CD4-positive, alpha-beta memory T cell (primary cell): ENCODE measurements at regions not wholly inside any gene's neighbourhood (a gene's known extent, or its start where the extent isn't known, plus 50 kb on each side); places are given as distances from the start of the nearest gene placed in this dataset.

Experiments used
- CTCF ChIA-PET: fragments of 350-600 bp; sonication (Branson Sonifier 250); formaldehyde crosslinking; loops from one replicate; lab custom pipeline; 2021; ENCODE audit warnings: inconsistent platforms; ENCODE audit not compliant: partially characterized antibody; lab: Charles Lee
- POLR2A ChIA-PET: fragments of 350-600 bp; sonication (Branson Sonifier 250); formaldehyde crosslinking; loops from one replicate; lab custom pipeline; 2021; ENCODE audit not compliant: partially characterized antibody; lab: Charles Lee
- DNase-seq, 5 donors: peaks; one replicate each; pipeline versions ENCODE4 v3.0.0 to v3.0.0-alpha.2; 2020 to 2022; ENCODE audit warnings: mixed read lengths in 1 of 5
- H3K27ac ChIP-seq: one replicate; pipeline ENCODE4 v1.7.0; 2013; ENCODE audit warnings: low read depth, low read length
- H3K27me3 ChIP-seq: 2 replicates; pipeline ENCODE4 v1.7.0; 2013; ENCODE audit warnings: mild to moderate bottlenecking, low read length, moderate library complexity; ENCODE audit not compliant: insufficient read depth
- H3K36me3 ChIP-seq: 2 replicates; pipeline ENCODE4 v1.7.0; 2013; ENCODE audit warnings: mild to moderate bottlenecking, low read length, moderate library complexity; ENCODE audit not compliant: insufficient read depth
- H3K4me1 ChIP-seq: 2 replicates; pipeline ENCODE4 v1.7.0; 2013; ENCODE audit warnings: mild to moderate bottlenecking, low read length, moderate library complexity; ENCODE audit not compliant: insufficient read depth
- H3K4me3 ChIP-seq, 2 donors: one replicate each; pipeline ENCODE4 v1.7.0; 2013; ENCODE audit warnings: low read length in 2 of 2, mild to moderate bottlenecking in 1 of 2
- H3K9me3 ChIP-seq, 2 donors: one replicate each; pipeline ENCODE4 v1.7.0; 2013; ENCODE audit warnings: low read length in 2 of 2, control low read depth in 1 of 2; ENCODE audit not compliant: control insufficient read depth in 1 of 2
- H3K27ac Mint-ChIP-seq, 7 donors: one replicate each; pipeline ENCODE4 v1.8.0; 2020 to 2021; ENCODE audit warnings: mixed read lengths in 7 of 7, mild to moderate bottlenecking in 6 of 7, inconsistent platforms in 3 of 7, moderate library complexity in 3 of 7
- H3K27me3 Mint-ChIP-seq, 2 donors: one replicate each; pipeline ENCODE4 v1.8.0; 2020 to 2021; ENCODE audit warnings: mixed read lengths in 2 of 2
- H3K36me3 Mint-ChIP-seq, 2 donors: one replicate each; pipeline ENCODE4 v1.8.0; 2020 to 2021; ENCODE audit warnings: mixed read lengths in 2 of 2, inconsistent platforms in 1 of 2, mild to moderate bottlenecking in 1 of 2
- H3K4me1 Mint-ChIP-seq, 4 donors: one replicate each; pipeline ENCODE4 v1.8.0; 2020 to 2021; ENCODE audit warnings: mixed read lengths in 4 of 4, mild to moderate bottlenecking in 1 of 4
- H3K4me3 Mint-ChIP-seq, 8 donors: one replicate each; pipeline ENCODE4 v1.8.0; 2020 to 2021; ENCODE audit warnings: mixed read lengths in 8 of 8, mild to moderate bottlenecking in 7 of 8, moderate library complexity in 6 of 8, inconsistent platforms in 3 of 8
- H3K9me3 Mint-ChIP-seq, 8 donors: one replicate each; pipeline ENCODE4 v1.8.0; 2020 to 2021; ENCODE audit warnings: mixed read lengths in 8 of 8, mild to moderate bottlenecking in 5 of 8, inconsistent platforms in 3 of 8, moderate library complexity in 1 of 8
- intact Hi-C: fragments of 100-400 bp; cut with micrococcal nuclease; formaldehyde crosslinking; loops from one replicate; pipeline ENCODE4 v1.15.1; 2023

DNA sequence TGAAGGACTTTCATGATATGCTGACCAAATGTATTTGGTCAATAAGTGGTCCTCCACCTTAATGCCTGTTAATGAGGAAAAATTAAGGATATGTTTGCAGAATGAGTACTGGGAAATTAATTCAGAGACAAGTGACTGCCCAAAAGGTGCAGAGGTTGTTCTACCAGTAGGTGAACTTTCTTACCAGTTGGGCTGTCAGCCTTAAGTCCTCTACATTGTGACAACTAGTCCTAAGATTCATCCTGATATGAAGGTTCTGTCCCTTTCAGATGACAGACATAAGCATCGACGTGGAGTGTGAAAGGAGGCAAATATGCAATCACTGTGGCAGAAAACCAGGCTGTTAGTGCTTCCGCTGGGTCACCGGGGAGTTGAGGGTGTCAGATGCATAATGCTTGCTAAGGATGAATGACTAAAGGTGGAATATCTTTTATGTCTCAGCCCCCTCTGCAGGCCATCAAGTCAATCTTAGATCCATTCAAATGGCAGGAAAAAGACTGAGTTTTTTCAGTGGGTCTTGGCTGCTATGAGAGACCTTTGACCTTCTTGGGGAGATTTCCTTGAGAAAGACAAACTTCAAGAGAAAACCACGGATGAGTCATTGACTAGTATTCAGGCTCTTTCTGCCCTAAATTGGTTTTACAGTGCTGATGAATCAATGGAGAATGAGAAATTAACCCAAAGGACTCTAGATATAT, 226.0 kb downstream of the TPBG start:
- Histone ChIP-seq H3K4me3 (no peak overlapping the region), H3K27me3 (no peaks in the 10 kb centered on the region), H3K9me3 (no peaks in the 10 kb centered on the region), H3K27ac (no peak overlapping the region), H3K4me1 (no peaks in the 10 kb centered on the region), H3K36me3 (no peaks in the 10 kb centered on the region)
- peak in 2 of 5 donors; percentile 7 to 9 for DNase-seq
- H3K27ac Mint-ChIP-seq: no peak overlapping the region
- POLR2A ChIA-PET: no interaction called here
- intact Hi-C loops: loop anchor here (2.0 kb wide), 1 partner anchor 319 kb away; no protein-coding TSS in a partner anchor
- H3K4me1 Mint-ChIP-seq: peaks cover 0 to 5% (median 0%) of the 10 kb centered on the region in 4 donors
- no peaks in the 10 kb centered on the region for H3K36me3 Mint-ChIP-seq
- CTCF ChIA-PET: no interaction called here
- H3K4me3 Mint-ChIP-seq: no peak overlapping the region
- H3K9me3 Mint-ChIP-seq: no peaks in the 10 kb centered on the region
- peaks cover 0 to 2% of the 10 kb centered on the region in 2 donors for H3K27me3 Mint-ChIP-seq

DNA sequence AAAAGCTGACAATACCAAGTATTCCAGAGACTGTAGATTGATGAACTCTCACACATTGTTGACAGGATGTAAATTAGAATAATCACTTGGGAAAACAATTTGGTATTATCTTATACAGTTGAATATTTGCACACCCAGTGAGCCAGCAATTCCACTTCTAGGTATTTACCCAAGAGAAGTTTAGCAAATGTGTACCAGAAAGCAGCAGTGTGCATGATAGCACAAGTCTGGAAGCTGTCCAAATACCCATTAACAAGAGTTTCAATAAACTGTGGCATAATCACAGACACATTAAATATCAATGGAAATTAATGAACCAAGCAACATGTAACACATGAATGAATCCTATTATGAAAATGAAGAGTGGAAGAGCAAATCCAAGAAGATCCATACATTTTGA, 233.6 kb downstream of the TPBG start:
- Mint-ChIP-seq H3K4me1 (no peaks in the 10 kb centered on the region), H3K9me3 (no peaks in the 10 kb centered on the region), H3K27ac (no peak overlapping the region), H3K4me3 (no peak overlapping the region), H3K36me3 (no peaks in the 10 kb centered on the region), H3K27me3 (peaks cover 0 to 7% of the 10 kb centered on the region in 2 donors)
- Histone ChIP-seq H3K27ac (no peak overlapping the region), H3K4me1 (no peaks in the 10 kb centered on the region), H3K27me3 (no peaks in the 10 kb centered on the region), H3K9me3 (no peaks in the 10 kb centered on the region), H3K36me3 (no peaks in the 10 kb centered on the region), H3K4me3 (no peak overlapping the region)
- ChIA-PET CTCF (no interaction called here), POLR2A (no interaction called here)
- intact Hi-C loops: no loop called here
- no peak for DNase-seq

DNA sequence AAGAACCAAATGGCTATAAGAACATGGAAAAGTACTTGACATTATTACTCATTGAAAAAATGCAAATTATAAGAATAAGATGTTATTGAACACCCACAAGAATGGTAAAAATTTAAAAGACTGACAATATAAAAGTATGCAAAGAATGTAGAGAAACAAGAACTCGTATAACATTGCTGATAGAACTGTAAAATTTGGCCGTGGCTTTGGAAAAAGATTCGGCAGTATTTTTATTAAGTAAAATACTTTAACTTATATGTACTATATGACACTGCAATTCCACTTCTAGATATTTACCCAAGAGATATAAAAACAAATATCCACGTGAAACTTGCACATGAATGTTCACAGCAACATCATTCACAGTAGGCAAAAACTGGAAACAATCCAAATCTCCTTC, 239.2 kb downstream of the TPBG start:
- Mint-ChIP-seq H3K4me3 (no peak overlapping the region), H3K36me3 (no peaks in the 10 kb centered on the region), H3K27me3 (peaks cover 0 to 8% of the 10 kb centered on the region in 2 donors), H3K9me3 (no peaks in the 10 kb centered on the region), H3K4me1 (no peaks in the 10 kb centered on the region), H3K27ac (no peak overlapping the region)
- no peak overlapping the region for H3K27ac ChIP-seq
- ChIA-PET CTCF (no interaction called here), POLR2A (no interaction called here)
- H3K4me3 ChIP-seq: no peak overlapping the region
- H3K27me3 ChIP-seq: no peaks in the 10 kb centered on the region
- H3K4me1 ChIP-seq: no peaks in the 10 kb centered on the region
- no peaks in the 10 kb centered on the region for H3K36me3 ChIP-seq
- H3K9me3 ChIP-seq: no peaks in the 10 kb centered on the region
- intact Hi-C loops: no loop called here
- DNase-seq: no peak

DNA sequence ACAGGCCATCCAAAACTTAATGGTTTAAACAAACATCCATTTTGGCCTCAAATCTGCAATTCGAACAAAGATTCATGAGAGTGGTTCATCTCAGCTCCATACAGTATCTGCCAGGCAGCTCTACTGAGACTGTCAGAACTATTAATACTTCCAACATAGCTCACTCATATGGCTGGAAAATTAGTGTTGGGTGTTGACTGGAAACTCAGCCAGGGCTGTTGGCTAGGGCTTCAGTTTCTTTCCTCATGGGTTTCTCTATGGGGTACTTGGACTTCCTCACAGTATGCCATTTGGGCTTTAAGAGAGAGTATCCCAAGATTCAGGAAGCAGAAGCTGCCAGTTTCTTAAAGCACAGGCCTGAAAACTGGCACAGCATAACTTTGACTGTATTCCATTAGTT, 240.3 kb downstream of the TPBG start:
- H3K36me3 Mint-ChIP-seq: no peaks in the 10 kb centered on the region
- H3K27me3 Mint-ChIP-seq: peaks cover 0 to 8% of the 10 kb centered on the region in 2 donors
- CTCF ChIA-PET: no interaction called here
- no peak for DNase-seq
- H3K36me3 ChIP-seq: no peaks in the 10 kb centered on the region
- H3K4me1 ChIP-seq: no peaks in the 10 kb centered on the region
- POLR2A ChIA-PET: no interaction called here
- no peaks in the 10 kb centered on the region for H3K9me3 Mint-ChIP-seq
- H3K4me3 Mint-ChIP-seq: no peak overlapping the region
- no peaks in the 10 kb centered on the region for H3K9me3 ChIP-seq
- H3K27ac ChIP-seq: no peak overlapping the region
- H3K27ac Mint-ChIP-seq: no peak overlapping the region
- H3K4me3 ChIP-seq: no peak overlapping the region
- H3K27me3 ChIP-seq: no peaks in the 10 kb centered on the region
- H3K4me1 Mint-ChIP-seq: no peaks in the 10 kb centered on the region
- intact Hi-C loops: no loop called here

DNA sequence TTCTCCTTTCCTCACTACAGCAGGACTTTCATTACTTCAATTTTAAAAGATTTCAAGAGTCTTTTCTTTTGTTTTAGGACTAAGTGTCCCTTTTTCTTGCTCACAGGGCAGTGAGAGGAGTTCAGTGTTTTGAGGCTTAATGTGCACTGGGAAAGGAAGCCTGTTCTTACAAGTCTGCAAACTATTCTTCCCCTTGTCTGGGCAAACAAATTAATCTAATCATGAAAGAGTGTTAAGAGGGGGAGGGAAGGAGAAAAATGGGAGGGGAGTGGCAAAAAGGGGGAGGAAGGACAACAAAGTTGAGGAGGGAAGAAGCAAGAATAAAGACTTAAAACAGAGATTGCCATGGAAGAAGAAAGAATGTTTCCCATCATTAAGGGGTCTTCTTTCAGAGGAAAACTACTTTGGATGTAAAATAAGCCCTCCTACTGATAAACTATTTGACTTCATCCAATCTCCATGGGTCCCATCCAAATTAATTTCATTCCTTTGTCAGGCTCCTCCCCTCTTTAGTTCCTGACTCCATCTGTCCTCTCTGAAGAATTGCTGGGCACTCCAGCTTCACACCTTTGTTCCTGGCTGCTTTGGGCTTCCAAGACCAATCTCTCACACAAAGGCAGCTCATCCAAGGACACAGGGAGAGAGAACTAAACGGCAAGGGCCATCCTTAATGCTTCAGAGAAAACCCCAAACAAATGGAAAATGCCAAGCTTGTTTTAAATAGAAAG, 244.5 kb downstream of the TPBG start:
- Mint-ChIP-seq H3K36me3 (no peaks in the 10 kb centered on the region), H3K4me3 (no peak overlapping the region), H3K4me1 (no peaks in the 10 kb centered on the region), H3K9me3 (no peaks in the 10 kb centered on the region), H3K27ac (no peak overlapping the region), H3K27me3 (peaks cover 0 to 1% of the 10 kb centered on the region in 2 donors)
- Histone ChIP-seq H3K4me3 (no peak overlapping the region), H3K36me3 (no peaks in the 10 kb centered on the region), H3K4me1 (no peaks in the 10 kb centered on the region), H3K9me3 (no peaks in the 10 kb centered on the region), H3K27ac (no peak overlapping the region), H3K27me3 (no peaks in the 10 kb centered on the region)
- CTCF ChIA-PET: no interaction called here
- POLR2A ChIA-PET: no interaction called here
- intact Hi-C loops: no loop called here
- no peak for DNase-seq

DNA sequence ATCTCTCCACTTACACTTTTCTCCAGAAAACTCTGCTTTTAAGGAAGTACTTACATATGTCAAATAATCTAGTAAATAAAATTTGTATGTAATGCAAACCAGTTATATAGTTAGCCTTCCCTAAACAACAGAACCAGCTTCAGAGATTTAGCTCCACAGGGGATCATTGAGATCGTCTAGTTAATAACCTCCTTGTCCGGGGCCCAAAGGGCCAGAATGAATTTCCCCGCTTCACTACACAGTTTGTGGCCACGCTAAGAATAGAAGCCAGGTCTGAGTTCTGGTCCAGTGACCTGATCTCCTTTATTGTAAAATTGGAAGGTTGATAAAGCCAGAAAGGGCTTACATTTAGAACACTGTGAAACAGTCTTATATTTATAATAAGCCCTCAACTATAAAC, 245.2 kb downstream of the TPBG start:
- H3K27me3 ChIP-seq: no peaks in the 10 kb centered on the region
- Mint-ChIP-seq H3K4me3 (no peak overlapping the region), H3K27ac (no peak overlapping the region), H3K36me3 (no peaks in the 10 kb centered on the region), H3K4me1 (no peaks in the 10 kb centered on the region), H3K27me3 (peaks cover 0 to 1% of the 10 kb centered on the region in 2 donors), H3K9me3 (no peaks in the 10 kb centered on the region)
- no peak overlapping the region for H3K27ac ChIP-seq
- ChIA-PET CTCF (no interaction called here), POLR2A (no interaction called here)
- no peaks in the 10 kb centered on the region for H3K9me3 ChIP-seq
- no peak overlapping the region for H3K4me3 ChIP-seq
- intact Hi-C loops: no loop called here
- H3K4me1 ChIP-seq: no peaks in the 10 kb centered on the region
- no peak for DNase-seq
- H3K36me3 ChIP-seq: no peaks in the 10 kb centered on the region

DNA sequence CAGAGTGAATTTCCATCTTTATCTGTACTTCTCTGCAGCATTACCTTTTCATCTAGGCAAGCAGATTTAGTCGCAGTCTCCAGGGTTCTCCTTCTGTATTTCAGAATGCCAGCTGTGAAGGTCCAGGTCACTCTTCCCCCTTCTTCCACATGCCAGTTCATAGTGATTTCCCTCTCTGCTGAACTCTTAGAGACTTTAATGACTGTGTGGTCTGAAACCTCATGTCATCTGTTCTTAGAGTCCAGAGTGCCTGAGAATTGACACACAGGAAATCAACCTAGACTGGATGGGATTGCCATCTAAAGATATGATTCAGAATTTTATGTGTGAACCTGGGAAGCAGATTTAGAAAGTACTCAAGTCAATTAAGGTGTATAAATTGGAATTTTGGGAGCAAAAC, 248.1 kb downstream of the TPBG start:
- no peaks in the 10 kb centered on the region for H3K9me3 ChIP-seq
- POLR2A ChIA-PET: no interaction called here
- H3K27ac Mint-ChIP-seq: no peak overlapping the region
- H3K4me1 ChIP-seq: no peaks in the 10 kb centered on the region
- H3K36me3 Mint-ChIP-seq: no peaks in the 10 kb centered on the region
- H3K4me1 Mint-ChIP-seq: no peaks in the 10 kb centered on the region
- CTCF ChIA-PET: no interaction called here
- intact Hi-C loops: no loop called here
- H3K9me3 Mint-ChIP-seq: no peaks in the 10 kb centered on the region
- H3K27me3 Mint-ChIP-seq: peaks cover 0 to 2% of the 10 kb centered on the region in 2 donors
- H3K36me3 ChIP-seq: no peaks in the 10 kb centered on the region
- H3K27me3 ChIP-seq: no peaks in the 10 kb centered on the region
- no peak overlapping the region for H3K4me3 Mint-ChIP-seq
- no peak for DNase-seq
- no peak overlapping the region for H3K27ac ChIP-seq
- H3K4me3 ChIP-seq: no peak overlapping the region
